ENCODE measurements at regions not wholly inside any gene's neighbourhood (a gene's known extent, or its start where the extent isn't known, plus 50 kb on each side); places are given as distances from the start of the nearest gene placed in this dataset.

DNA sequence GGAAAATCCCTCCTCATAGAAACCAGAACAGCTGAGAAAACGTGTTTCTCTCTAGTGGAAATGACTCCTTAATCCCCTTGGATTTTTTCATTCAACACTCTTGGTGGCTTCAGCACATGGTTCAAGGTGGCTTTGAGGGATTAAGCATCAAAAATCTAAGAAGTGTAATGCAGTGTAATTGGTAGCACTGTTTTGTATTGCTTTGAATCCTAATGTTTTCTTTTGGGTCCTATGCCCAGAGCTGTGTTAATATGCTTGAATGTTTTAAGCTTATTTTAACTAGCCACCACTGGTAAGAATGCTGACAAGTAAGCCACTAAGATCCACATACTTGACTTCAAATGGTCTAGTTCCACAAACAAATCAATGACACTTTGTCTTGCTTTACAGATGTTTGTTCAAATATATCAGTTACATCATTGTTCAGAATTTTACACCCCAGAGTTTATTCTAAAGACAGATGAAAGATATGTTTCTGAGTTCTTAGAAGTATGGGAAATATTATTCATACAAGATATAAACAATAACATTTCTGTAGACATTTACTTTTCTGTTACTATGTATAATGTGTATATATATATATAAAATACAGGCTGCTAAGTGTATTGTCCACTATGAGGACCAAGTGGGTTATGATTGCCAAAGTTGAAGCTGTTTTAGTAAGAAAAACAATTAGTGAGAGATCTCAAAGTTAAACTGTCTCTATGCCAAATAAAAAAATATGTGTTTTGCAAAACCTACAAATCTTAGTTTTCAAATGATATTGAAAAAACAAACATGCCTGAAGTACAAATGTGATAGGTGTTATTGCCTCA is 220.8 kb downstream of the OGFRL1 start:
- TF ChIP-seq, protein P1, sequence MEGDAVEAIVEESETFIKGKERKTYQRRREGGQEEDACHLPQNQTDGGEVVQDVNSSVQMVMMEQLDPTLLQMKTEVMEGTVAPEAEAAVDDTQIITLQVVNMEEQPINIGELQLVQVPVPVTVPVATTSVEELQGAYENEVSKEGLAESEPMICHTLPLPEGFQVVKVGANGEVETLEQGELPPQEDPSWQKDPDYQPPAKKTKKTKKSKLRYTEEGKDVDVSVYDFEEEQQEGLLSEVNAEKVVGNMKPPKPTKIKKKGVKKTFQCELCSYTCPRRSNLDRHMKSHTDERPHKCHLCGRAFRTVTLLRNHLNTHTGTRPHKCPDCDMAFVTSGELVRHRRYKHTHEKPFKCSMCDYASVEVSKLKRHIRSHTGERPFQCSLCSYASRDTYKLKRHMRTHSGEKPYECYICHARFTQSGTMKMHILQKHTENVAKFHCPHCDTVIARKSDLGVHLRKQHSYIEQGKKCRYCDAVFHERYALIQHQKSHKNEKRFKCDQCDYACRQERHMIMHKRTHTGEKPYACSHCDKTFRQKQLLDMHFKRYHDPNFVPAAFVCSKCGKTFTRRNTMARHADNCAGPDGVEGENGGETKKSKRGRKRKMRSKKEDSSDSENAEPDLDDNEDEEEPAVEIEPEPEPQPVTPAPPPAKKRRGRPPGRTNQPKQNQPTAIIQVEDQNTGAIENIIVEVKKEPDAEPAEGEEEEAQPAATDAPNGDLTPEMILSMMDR (IDR thresholded peaks at IDR 0.05; ENCODE audit: low read depth, low read length, poor library complexity, severe bottlenecking) = no peak
- no peak for TF ChIP-seq EZH2phosphoT487 (IDR thresholded peaks at IDR 0.05; ENCODE audit: borderline replicate concordance, low read length)

Data from DOHH2 (cell line).